Cerebellar cortex (tissue), 1 donor: ENCODE measurements at regions not wholly inside any gene's neighbourhood (a gene's known extent, or its start where the extent isn't known, plus 50 kb on each side); places are given as distances from the start of the nearest gene placed in this dataset.
"Not testable (repeated sequence)": the region's sequence is repeated elsewhere in the genome, so short reads cannot be mapped to it uniquely, and the experiment has no call there.

Experiments
- DNase-seq: peaks from one replicate; pipeline ENCODE4 v3.0.0-alpha.2; 2015; ENCODE audit warnings: low spot score

DNA sequence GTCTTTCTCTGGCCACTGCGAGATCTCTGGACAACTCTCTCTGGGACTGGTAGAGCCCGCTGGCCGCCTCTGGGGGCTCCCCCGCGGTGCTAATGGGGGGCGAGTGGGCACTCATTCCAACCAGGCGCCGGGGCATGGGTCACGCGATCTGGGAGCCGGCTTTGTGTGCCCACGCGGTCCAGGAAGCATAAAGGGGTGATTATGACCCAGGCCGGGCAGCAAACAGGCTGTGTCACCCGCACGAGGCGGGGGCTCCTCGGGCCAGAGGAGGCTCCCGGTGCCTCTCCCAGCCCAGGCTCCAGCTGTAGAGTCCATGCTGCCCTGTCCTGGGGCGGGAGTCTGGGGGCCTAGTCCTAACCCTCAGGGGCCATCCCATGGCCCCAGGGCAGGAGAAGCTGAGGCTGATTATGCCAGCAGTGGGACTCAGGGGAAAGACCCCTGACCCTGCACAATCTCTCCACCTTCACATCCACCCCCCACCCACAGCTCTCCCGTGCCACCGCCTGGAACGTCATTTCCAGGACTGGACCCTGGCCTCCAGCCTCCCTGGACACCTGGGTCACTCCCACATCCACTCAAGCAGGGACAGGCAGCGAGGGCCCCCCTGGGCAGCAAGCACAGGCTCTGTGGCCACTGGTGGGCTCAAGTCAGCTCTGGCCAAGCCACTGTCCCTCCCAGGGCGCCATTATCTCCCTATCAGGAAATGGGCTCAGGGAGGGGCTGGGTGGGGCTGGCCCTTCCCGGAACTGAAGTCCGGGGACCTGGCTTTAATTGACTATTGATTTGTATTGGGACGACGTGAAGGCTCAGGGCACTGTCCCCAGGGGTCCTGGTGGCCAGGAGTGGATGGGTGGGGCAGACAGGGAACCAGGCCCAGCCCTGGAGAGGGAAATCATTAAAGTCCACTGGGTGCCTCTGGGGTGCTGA, 50.0 kb downstream of the PTPRS start:
- DNase-seq: no peak

- no peak for DNase-seq
These were observed 51.3 kb downstream of the PTPRS start for GRCh38 chr19:5289060-5289990.

- DNase-seq: no peak
These were observed 52.3 kb downstream of the PTPRS start for GRCh38 chr19:5288347-5288739.

DNA sequence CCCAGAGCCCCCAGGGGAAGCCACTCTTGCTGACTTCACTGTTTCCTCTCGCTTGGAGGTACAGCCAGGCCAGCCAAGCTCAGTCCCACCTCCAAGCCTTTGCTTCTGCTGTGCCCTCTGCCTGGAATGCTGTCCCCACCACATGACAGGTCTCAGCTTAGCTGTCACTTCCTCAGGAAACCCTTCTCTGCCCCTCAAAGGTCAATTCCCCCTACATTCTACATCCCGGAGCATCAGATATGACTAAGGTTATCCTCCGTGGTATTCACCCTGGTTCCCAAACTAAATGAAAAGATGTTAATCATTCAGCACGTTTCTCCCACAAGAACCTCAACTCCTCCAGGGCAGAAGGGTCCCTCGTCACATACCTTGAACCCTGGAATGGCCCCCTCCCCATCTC, 53.5 kb downstream of the PTPRS start:
- DNase-seq: no peak

DNA sequence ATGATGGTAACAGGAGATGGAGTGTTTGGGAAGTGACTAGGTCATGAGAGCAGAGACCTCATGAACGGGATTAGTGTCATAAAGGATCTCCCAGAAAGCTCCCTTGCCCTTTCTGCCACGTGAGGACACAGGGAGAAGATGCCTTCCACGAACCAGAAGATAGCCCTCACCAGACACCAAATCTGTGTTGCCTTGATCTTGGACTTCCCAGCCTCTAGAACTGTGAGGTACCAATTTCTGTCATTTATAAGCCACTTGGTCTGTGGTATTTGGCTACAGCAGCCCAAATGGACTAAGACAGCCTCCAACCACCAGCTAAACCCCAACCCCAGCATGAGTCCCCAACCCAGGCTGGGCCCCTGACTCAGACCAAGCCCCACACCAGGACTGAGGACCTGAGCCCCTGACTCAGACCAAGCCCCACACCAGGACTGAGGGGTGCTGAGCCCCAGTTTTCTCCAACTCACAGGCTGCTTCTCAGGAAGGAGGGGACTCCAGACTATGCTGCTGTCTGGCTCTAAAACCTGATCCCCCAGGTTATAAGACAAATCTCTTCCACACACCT, 54.1 kb downstream of the PTPRS start:
- no peak for DNase-seq

DNA sequence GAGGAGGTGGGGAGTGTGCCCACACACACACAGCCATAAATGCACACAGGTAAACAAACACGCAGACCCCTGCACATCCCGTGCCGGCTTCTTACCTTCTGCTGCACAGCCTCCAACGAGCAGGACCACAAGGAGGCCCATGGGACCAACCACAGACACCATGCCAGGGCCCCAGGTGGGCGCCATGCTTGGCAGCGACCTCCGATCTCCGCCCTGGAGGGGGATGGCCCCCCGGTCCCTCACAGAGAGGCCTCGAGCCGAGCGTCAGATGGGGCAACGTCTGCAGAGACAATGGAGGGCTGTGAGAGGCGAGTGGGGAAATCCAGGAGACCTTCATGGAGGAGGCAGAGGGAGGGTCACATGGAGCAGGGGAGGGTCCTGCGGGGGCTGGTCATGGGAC, 54.7 kb downstream of the PTPRS start:
- no peak for DNase-seq

DNA sequence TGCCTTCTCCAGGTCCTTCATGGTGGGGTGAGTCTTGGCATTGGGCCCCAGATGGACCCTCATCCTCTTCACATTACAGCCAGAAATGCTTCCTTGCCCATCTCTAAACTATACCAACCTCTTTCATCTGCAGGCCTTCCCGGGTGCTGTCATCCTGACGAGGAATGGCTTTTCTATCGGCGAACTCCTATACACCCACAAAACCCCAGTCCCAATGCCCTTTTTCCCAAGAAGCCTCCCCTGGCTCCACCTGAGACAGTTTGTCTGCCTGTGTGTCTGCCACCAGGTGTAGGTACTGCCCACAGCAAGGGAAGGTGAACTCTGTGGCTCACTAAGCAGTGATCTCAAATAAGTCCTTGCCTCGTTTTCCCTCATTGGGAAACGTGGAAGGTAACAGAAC, 55.3 kb downstream of the PTPRS start:
- DNase-seq: no peak

GRCh38 chr19:5282901-5283300, 57.7 kb downstream of the PTPRS start:
- no peak for DNase-seq

GRCh38 chr19:5281588-5281987, 59.0 kb downstream of the PTPRS start:
- DNase-seq: no peak

DNA sequence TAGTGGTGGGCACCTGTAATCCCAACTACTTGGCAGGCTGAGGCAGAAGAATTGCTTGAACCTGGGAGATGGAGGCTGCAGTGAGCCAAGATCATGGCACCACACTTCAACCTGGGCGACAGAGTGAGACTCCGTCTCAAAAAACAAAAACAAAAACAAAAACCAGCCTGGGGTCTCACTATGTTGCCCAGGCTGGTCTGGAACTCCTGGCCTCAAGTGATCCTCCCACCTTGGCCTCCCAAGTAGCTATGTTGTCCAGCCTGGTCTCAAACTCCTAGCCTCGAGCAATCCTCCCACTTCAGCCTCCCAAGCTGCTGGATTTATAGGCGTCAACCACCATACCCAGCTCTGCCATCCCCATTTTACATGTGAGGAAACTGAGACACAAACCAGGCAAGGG, 64.9 kb downstream of the PTPRS start:
- not testable (repeated sequence) for DNase-seq

DNA sequence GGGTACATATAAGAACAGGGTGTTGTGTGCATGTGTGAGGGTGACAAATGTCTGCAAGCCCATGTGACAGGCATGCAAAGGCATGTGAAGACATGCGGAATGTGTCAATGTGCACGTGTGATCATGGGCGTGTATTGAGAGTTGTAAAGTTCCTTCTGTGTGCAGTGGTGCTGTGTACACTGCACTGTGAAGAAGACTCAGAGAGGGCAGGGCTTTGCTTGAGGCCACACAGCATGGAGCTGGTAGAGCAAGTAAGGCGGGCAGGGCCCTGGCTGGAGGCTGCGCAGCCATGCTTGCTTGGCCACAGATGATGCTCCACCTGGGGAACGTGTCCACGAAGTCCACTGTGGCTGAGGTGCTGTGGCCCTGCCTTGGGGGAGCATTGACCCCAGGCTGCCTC, 66.8 kb downstream of the PTPRS start:
- DNase-seq: no peak

- no peak for DNase-seq
These were observed 69.5 kb downstream of the PTPRS start for GRCh38 chr19:5271145-5271544.

GRCh38 chr19:5269926-5270325, 70.7 kb downstream of the PTPRS start:
- no peak for DNase-seq

- no peak for DNase-seq
These were observed 71.3 kb downstream of the PTPRS start for GRCh38 chr19:5269279-5269678.

DNA sequence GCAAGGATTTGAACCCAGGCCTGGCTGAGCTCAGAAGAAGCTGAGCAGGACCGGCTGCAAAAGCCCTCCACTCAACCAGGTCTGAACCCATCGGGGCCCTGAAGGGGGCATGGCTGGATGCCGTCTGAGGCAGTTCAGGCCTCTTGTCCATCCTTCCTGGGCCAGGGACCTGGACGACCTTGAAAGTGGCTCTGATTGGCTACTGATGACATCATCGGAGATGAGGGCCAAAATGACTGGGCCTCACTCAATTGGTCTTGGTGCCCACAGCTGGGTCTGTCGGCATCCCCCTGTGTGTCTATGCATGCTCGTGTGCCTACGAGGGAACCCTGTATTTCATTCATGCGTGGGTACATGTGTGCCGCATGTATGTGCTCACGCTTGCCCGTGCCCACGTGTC, 71.8 kb downstream of the PTPRS start:
- DNase-seq: no peak

DNA sequence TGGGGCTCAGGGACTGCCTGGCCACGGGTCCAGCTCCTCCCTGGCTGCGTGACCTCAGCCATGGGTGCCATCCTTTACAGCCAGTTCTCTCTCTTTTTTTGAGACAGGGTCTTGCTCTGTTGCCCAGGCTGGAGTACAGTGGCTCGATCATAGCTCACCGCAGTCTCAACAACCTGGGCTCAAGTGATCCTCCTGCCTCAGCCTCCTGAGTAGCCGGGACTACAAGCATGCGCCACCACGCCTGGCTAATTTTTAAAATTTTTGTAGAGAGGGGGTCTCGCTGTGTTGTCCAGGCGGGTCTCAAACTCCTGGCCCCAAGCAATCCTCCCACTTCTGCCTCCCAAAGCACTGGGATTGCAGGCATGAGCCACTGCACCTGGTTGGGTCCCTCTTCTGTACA, 75.4 kb downstream of the PTPRS start:
- DNase-seq: no peak

DNA sequence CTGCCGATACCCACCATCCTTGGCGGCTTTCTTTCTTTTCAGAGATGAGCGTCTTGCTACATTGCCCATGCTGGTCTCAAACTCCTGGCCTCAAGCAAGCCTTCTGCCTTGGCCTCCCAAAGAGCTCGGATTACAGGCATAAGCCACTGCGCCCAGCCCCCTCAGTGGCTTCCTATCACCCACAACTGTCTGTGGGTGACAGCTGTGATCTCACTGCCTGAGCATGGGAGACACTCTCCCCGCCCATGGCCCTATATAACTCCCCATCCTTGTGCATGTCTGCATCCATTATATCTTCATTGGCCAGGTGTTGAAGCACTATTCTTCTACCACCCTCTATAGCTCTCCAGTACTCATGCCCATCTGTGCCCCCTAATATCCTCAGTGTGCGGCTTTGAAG, 76.2 kb downstream of the PTPRS start:
- no peak for DNase-seq

GRCh38 chr19:5263615-5264014, 77.0 kb downstream of the PTPRS start:
- no peak for DNase-seq

DNA sequence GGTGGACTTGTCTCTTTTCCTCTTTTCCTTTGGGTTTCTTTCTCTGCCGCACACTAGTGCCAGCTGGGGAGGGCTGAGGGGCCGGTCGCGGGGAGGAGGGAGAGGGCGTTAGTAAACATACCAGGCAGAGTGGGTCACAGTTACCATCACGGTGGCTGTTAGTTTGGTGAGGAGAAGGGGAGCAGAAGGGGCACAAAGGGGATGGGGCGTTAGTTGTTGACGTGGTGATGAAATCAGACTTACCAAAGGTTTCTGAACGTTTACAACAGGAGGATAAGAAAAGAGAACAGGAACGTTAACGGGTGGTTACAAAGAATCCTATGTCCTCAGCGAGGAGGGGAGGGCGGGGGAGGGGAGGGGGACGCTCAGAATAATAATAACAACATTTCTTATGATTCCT, 77.9 kb downstream of the PTPRS start:
- DNase-seq: no peak

GRCh38 chr19:5261156-5261890, 79.3 kb downstream of the PTPRS start:
- DNase-seq: no peak

GRCh38 chr19:5260381-5260967, 80.1 kb downstream of the PTPRS start:
- no peak for DNase-seq

GRCh38 chr19:5259750-5260149, 80.9 kb downstream of the PTPRS start:
- no peak for DNase-seq
